ENCODE measurements at regions not wholly inside any gene's neighbourhood (a gene's known extent, or its start where the extent isn't known, plus 50 kb on each side); places are given as distances from the start of the nearest gene placed in this dataset.

- H3K4me2 ChIP-seq (ENCODE audit: low read length) = no peak overlapping the region
- H3K9ac ChIP-seq (ENCODE audit: low read length) = no peak overlapping the region
These were observed 117.1 kb upstream of the COX10 start for GRCh38 chr17:13952009-13952750.

DNA sequence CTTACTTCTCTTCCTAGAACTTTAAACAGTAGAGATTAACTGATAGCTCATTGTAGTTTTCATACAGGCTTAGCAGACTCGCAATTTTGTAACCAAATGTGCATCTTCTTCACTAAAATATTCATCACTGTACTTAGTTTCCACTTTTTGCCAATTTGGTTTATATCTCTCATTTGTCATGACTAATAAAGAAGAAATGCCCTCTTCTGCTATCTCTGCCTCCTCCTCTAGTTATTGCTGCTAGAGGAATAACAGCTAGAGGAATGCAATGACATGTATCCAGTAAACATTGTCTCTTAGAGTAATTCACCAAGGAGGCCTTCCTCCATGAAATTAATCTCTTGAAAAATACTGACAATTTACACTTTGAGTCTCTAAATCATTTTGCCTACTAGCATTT is 115.5 kb upstream of the COX10 start:
- Histone ChIP-seq H3K9ac (ENCODE audit: low read length) (no peak overlapping the region), H3K36me3 (ENCODE audit: insufficient read depth, low read length) (no peaks in the 10 kb centered on the region)

More at GRCh38 chr17:13952009-13952750, 117.1 kb upstream of the COX10 start:
- no peaks in the 10 kb centered on the region for H3K9me3 ChIP-seq (ENCODE audit: low read length)
- no peaks in the 10 kb centered on the region for H4K20me1 ChIP-seq (ENCODE audit: insufficient read depth)
- no peaks in the 10 kb centered on the region for H3K27me3 ChIP-seq (ENCODE audit: insufficient read depth, low read depth, low read length)
- no peaks in the 10 kb centered on the region for H3K36me3 ChIP-seq (ENCODE audit: insufficient read depth, low read length)
- no peaks in the 10 kb centered on the region for H3F3A ChIP-seq (ENCODE audit: insufficient read depth, low read length, poor library complexity, severe bottlenecking)
- TF ChIP-seq EP300 (conservative IDR thresholded peaks at IDR 0.05; ENCODE audit: poor library complexity, severe bottlenecking) = no peak
- H3K9me2 ChIP-seq (ENCODE audit: insufficient read depth, low read length) = no peaks in the 10 kb centered on the region
- H3K79me2 ChIP-seq (replicated peaks; ENCODE audit: insufficient read depth, low read length) = no peaks in the 10 kb centered on the region
- H3K4me3 ChIP-seq (ENCODE audit: low read length) = no peak overlapping the region
- H3K27ac ChIP-seq (ENCODE audit: low read length) = no peak overlapping the region
- H2AFZ ChIP-seq (ENCODE audit: low read depth, low read length) = no peak overlapping the region

More for the DNA sequence above, 115.5 kb upstream of the COX10 start:
- Histone ChIP-seq H2AFZ (ENCODE audit: low read depth, low read length) (no peak overlapping the region), H3K9me3 (ENCODE audit: low read length) (no peaks in the 10 kb centered on the region), H3K4me3 (ENCODE audit: low read length) (no peak overlapping the region), H3F3A (ENCODE audit: insufficient read depth, low read length, poor library complexity, severe bottlenecking) (no peaks in the 10 kb centered on the region), H4K20me1 (ENCODE audit: insufficient read depth) (no peaks in the 10 kb centered on the region), H3K4me2 (ENCODE audit: low read length) (no peak overlapping the region), H3K27ac (ENCODE audit: low read length) (no peak overlapping the region), H3K27me3 (ENCODE audit: insufficient read depth, low read depth, low read length) (no peaks in the 10 kb centered on the region), H3K9me2 (ENCODE audit: insufficient read depth, low read length) (no peaks in the 10 kb centered on the region), H3K79me2 (replicated peaks; ENCODE audit: insufficient read depth, low read length) (no peaks in the 10 kb centered on the region)
- TF ChIP-seq, protein P1, sequence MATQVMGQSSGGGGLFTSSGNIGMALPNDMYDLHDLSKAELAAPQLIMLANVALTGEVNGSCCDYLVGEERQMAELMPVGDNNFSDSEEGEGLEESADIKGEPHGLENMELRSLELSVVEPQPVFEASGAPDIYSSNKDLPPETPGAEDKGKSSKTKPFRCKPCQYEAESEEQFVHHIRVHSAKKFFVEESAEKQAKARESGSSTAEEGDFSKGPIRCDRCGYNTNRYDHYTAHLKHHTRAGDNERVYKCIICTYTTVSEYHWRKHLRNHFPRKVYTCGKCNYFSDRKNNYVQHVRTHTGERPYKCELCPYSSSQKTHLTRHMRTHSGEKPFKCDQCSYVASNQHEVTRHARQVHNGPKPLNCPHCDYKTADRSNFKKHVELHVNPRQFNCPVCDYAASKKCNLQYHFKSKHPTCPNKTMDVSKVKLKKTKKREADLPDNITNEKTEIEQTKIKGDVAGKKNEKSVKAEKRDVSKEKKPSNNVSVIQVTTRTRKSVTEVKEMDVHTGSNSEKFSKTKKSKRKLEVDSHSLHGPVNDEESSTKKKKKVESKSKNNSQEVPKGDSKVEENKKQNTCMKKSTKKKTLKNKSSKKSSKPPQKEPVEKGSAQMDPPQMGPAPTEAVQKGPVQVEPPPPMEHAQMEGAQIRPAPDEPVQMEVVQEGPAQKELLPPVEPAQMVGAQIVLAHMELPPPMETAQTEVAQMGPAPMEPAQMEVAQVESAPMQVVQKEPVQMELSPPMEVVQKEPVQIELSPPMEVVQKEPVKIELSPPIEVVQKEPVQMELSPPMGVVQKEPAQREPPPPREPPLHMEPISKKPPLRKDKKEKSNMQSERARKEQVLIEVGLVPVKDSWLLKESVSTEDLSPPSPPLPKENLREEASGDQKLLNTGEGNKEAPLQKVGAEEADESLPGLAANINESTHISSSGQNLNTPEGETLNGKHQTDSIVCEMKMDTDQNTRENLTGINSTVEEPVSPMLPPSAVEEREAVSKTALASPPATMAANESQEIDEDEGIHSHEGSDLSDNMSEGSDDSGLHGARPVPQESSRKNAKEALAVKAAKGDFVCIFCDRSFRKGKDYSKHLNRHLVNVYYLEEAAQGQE (IDR thresholded peaks at IDR 0.05; ENCODE audit: borderline replicate concordance) = no peak
- no peak for TF ChIP-seq RAD21 (conservative IDR thresholded peaks at IDR 0.05)
- no peak for TF ChIP-seq SMC3 (conservative IDR thresholded peaks at IDR 0.05; ENCODE audit: poor library complexity)
- no peak for TF ChIP-seq POLR2AphosphoS5 (IDR thresholded peaks at IDR 0.05)
- no peak for TF ChIP-seq CTCF (IDR thresholded peaks at IDR 0.05; ENCODE audit: poor library complexity, severe bottlenecking)
- TF ChIP-seq MXI1 (conservative IDR thresholded peaks at IDR 0.05; ENCODE audit: poor library complexity, severe bottlenecking) = no peak
